IMR-90 (cell line): ENCODE measurements at regions not wholly inside any gene's neighbourhood (a gene's known extent, or its start where the extent isn't known, plus 50 kb on each side); places are given as distances from the start of the nearest gene placed in this dataset.

Experiments
- ATAC-seq: fragments of 200-7000 bp; cut with Tn5 transposase; 2 replicates; pipeline ENCODE4 v1.9.1; 2020; ENCODE audit warnings: low read depth, mild to moderate bottlenecking, moderate library complexity
- BruUV-seq: library from RNA; stranded (reverse); fragments of 400-500 nt; replicated peaks from 2 replicates; lab custom pipeline; 2021; lab: Mats Ljungman, UMichigan
- CTCF ChIA-PET: fragments of 300-600 bp; formaldehyde crosslinking; extraction: SDS; loops from one replicate; lab custom pipeline; 2021; ENCODE audit warnings: antibody characterized with exemption; lab: Yijun Ruan, JAX
- POLR2A ChIA-PET: fragments of 300-600 bp; sonication (Branson Sonifier 250); formaldehyde crosslinking; loops from one replicate; lab custom pipeline; 2022; ENCODE audit warnings: antibody characterized with exemption; ENCODE audit not compliant: unreplicated experiment; lab: Charles Lee
- DNase-seq: peaks from one replicate; pipeline ENCODE4 v3.0.0; 2013
- H2AFZ ChIP-seq: replicated peaks from 2 replicates; pipeline ENCODE3; 2013; ENCODE audit warnings: low read length, mild to moderate bottlenecking; ENCODE audit not compliant: poor library complexity
- H2AK5ac ChIP-seq: 2 replicates; pipeline ENCODE4 v1.6.1; 2013; ENCODE audit warnings: low read depth, low read length, inconsistent platforms
- H2AK9ac ChIP-seq: replicated peaks from 2 replicates; pipeline ENCODE3; 2013; ENCODE audit warnings: mild to moderate bottlenecking, low read depth, low read length, moderate library complexity; ENCODE audit not compliant: poor library complexity
- H2BK120ac ChIP-seq: 2 replicates; pipeline ENCODE4 v1.6.1; 2013; ENCODE audit warnings: low read depth, low read length, inconsistent platforms
- H2BK15ac ChIP-seq: 3 replicates; pipeline ENCODE4 v1.6.1; 2013; ENCODE audit warnings: low read depth, low read length, inconsistent platforms
- H2BK20ac ChIP-seq: 2 replicates; pipeline ENCODE4 v1.6.1; 2013; ENCODE audit warnings: low read depth, mild to moderate bottlenecking, inconsistent platforms, low read length, moderate library complexity
- H2BK5ac ChIP-seq: 2 replicates; pipeline ENCODE4 v1.6.1; 2013; ENCODE audit warnings: mild to moderate bottlenecking, low read depth, low read length, inconsistent platforms; ENCODE audit not compliant: poor library complexity, severe bottlenecking
- H3K14ac ChIP-seq: replicated peaks from 2 replicates; pipeline ENCODE4 v1.6.1; 2013; ENCODE audit warnings: low read depth, low read length, inconsistent platforms
- H3K18ac ChIP-seq: 2 replicates; pipeline ENCODE4 v1.6.1; 2013; ENCODE audit warnings: low read depth, low read length, control low read depth
- H3K23ac ChIP-seq: 2 replicates; pipeline ENCODE4 v1.6.1; 2013; ENCODE audit warnings: low read depth, low read length, inconsistent platforms
- H3K27ac ChIP-seq: 2 replicates; pipeline ENCODE4 v1.5.1; 2013; ENCODE audit warnings: mild to moderate bottlenecking, control low read depth, low read length; ENCODE audit not compliant: insufficient read depth
- H3K27me3 ChIP-seq: 2 replicates; pipeline ENCODE4 v1.6.1; 2013; ENCODE audit warnings: low read length; ENCODE audit not compliant: control insufficient read depth, insufficient read depth
- H3K36me3 ChIP-seq: 2 replicates; pipeline ENCODE4 v1.6.1; 2013; ENCODE audit warnings: low read length, mixed read lengths; ENCODE audit not compliant: control insufficient read depth, insufficient read depth
- H3K4ac ChIP-seq: 2 replicates; pipeline ENCODE4 v1.6.1; 2013; ENCODE audit warnings: low read depth, low read length, inconsistent platforms
- H3K4me1 ChIP-seq: 2 replicates; pipeline ENCODE4 v1.6.1; 2013; ENCODE audit warnings: low read length, mixed read lengths; ENCODE audit not compliant: control insufficient read depth, insufficient read depth
- H3K4me2 ChIP-seq: 2 replicates; pipeline ENCODE4 v1.6.1; 2013; ENCODE audit warnings: low read depth, mild to moderate bottlenecking, control low read depth, low read length, moderate library complexity
- H3K4me3 ChIP-seq: 2 replicates; pipeline ENCODE4 v1.5.1; 2013; ENCODE audit warnings: low read depth, mild to moderate bottlenecking, control low read depth, low read length, moderate library complexity; ENCODE audit not compliant: insufficient read depth
- H3K56ac ChIP-seq: 2 replicates; pipeline ENCODE4 v1.6.1; 2013; ENCODE audit warnings: low read length, inconsistent platforms; ENCODE audit not compliant: insufficient read depth; ENCODE audit errors: extremely low read depth
- H3K79me1 ChIP-seq, 2 experiments: 2 replicates each; pipeline ENCODE4 v1.6.1; 2013; ENCODE audit warnings: low read length in 2 of 2, inconsistent platforms in 1 of 2, low read depth in 1 of 2
- H3K9ac ChIP-seq: 2 replicates; pipeline ENCODE4 v1.6.1; 2013; ENCODE audit warnings: low read depth, low read length, control low read depth
- H3K9me1 ChIP-seq: 2 replicates; pipeline ENCODE4 v1.6.1; 2013; ENCODE audit warnings: low read length, inconsistent platforms; ENCODE audit not compliant: insufficient read depth
- H3K9me3 ChIP-seq: 2 replicates; pipeline ENCODE4 v1.6.1; 2013; ENCODE audit warnings: low read length; ENCODE audit not compliant: control insufficient read depth, insufficient read depth
- H4K20me1 ChIP-seq: 2 replicates; pipeline ENCODE4 v1.6.1; 2013; ENCODE audit warnings: low read length, inconsistent platforms; ENCODE audit not compliant: insufficient read depth
- H4K5ac ChIP-seq: 2 replicates; pipeline ENCODE4 v1.6.1; 2013; ENCODE audit warnings: mild to moderate bottlenecking, low read depth, low read length, control low read depth
- H4K8ac ChIP-seq, 2 experiments: 2 replicates each; pipeline ENCODE4 v1.6.1; 2013; ENCODE audit warnings: low read depth in 2 of 2, low read length in 2 of 2, control low read depth in 1 of 2, inconsistent platforms in 1 of 2
- H4K91ac ChIP-seq: 2 replicates; pipeline ENCODE4 v1.6.1; 2013; ENCODE audit warnings: low read depth, low read length, inconsistent platforms; ENCODE audit not compliant: insufficient read depth
- BHLHE40 ChIP-seq: fragments of 150-350 bp; IDR thresholded peaks from 2 replicates; pipeline ENCODE4 v1.6.1; 2016; ENCODE audit warnings: mild to moderate bottlenecking, low read depth, low read length
- MXI1 ChIP-seq: IDR thresholded peaks from 2 replicates; pipeline ENCODE4 v1.6.1; 2012; ENCODE audit warnings: low read depth, mild to moderate bottlenecking, low read length, moderate library complexity, borderline replicate concordance
- RFX5 ChIP-seq: IDR thresholded peaks from 2 replicates; pipeline ENCODE4 v1.8.0; 2012; ENCODE audit warnings: low read depth, mild to moderate bottlenecking, low read length, moderate library complexity
- WGBS, 2 experiments: methylation state at CpG; one replicate each; pipeline versions ENCODE4 v1.1.5 to v1.1.7; 2013; ENCODE audit warnings: missing lambda C conversion rate in 2 of 2; ENCODE audit not compliant: insufficient read length in 1 of 2; ENCODE audit errors: extremely low coverage in 2 of 2; 5-methylcytosine and 5-hydroxymethylcytosine counted together
- dilution Hi-C: fragments of 300-500 bp; cut with HindIII; formaldehyde crosslinking; loops from one replicate; pipeline ENCODE4 v1.14.3; 2018; ENCODE audit warnings: low sequenced_read_pairs; ENCODE audit not compliant: unreplicated experiment
- in situ Hi-C: fragments of 300-500 bp; cut with MboI; formaldehyde crosslinking; loops from 3 replicates; pipeline ENCODE4 v1.14.3; 2019; ENCODE audit warnings: low sequenced_read_pairs, inconsistent platforms, mixed read lengths
- intact Hi-C: fragments of 100-400 bp; cut with micrococcal nuclease; formaldehyde crosslinking; loops from 2 replicates; pipeline ENCODE4 v1.10.0; 2022

DNA sequence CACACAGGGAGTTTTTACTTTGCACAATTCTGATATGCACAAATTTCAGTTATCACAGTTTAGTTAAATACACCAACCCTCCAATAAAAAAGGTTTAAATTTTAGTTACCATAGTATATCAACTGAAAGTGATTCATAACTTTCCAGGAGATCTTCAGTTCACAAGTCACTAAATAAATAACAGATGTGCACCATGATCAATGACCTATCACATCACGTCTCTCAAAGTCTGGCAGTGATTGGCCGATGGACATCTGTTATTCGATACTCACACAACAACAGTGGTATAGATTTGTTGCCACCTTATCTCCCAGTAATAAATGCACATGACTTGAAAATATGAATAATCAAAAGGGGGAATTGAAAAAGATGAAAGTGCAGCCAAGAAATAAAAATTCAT is 66.8 kb upstream of the PTCHD4 start:
- H2BK5ac ChIP-seq = no peak overlapping the region
- H3K9me3 ChIP-seq = no peaks in the 10 kb centered on the region
- no peak overlapping the region for H4K91ac ChIP-seq
- no peaks in the 10 kb centered on the region for H4K20me1 ChIP-seq
- no peak overlapping the region for H3K56ac ChIP-seq
- no peak overlapping the region for H3K27ac ChIP-seq
- H2AK9ac ChIP-seq = no peak overlapping the region
- H2AK5ac ChIP-seq = no peak overlapping the region
- H3K14ac ChIP-seq = no peak overlapping the region
- no peak overlapping the region for H3K9ac ChIP-seq
- no peaks in the 10 kb centered on the region for H3K27me3 ChIP-seq
- ATAC-seq = no peak
- no peak overlapping the region for H2BK120ac ChIP-seq
- no peak overlapping the region for H4K8ac ChIP-seq
- BruUV-seq = no TSS peak
- H3K4me1 ChIP-seq = no peaks in the 10 kb centered on the region
- TF ChIP-seq MXI1 (no peak), RFX5 (no peak), BHLHE40 (no peak)
- DNase-seq = no peak
- H3K4me3 ChIP-seq = no peak overlapping the region
- H2AFZ ChIP-seq = no peak overlapping the region
- H3K4ac ChIP-seq = no peak overlapping the region
- ChIA-PET CTCF (no interaction called here), POLR2A (no interaction called here)
- in situ Hi-C loops = no loop called here
- dilution Hi-C loops = no loop called here
- no peak overlapping the region for H2BK15ac ChIP-seq
- intact Hi-C loops = no loop called here
- H3K4me2 ChIP-seq = no peak overlapping the region
- no peak overlapping the region for H3K23ac ChIP-seq
- no CpG with 5 or more reads among the region's 3 CpGs for WGBS, 2 experiments
- no peak overlapping the region for H3K18ac ChIP-seq
- H4K5ac ChIP-seq = no peak overlapping the region
- no peaks in the 10 kb centered on the region for H3K9me1 ChIP-seq
- no peaks in the 10 kb centered on the region for H3K36me3 ChIP-seq
- H2BK20ac ChIP-seq = no peak overlapping the region
- no peaks in the 10 kb centered on the region for H3K79me1 ChIP-seq
